GM18867 (cell line): ENCODE measurements at regions not wholly inside any gene's neighbourhood (a gene's known extent, or its start where the extent isn't known, plus 50 kb on each side); places are given as distances from the start of the nearest gene placed in this dataset.
"Not testable (repeated sequence)": the region's sequence is repeated elsewhere in the genome, so short reads cannot be mapped to it uniquely, and the experiment has no call there.

Experiments used
- ATAC-seq: cut with Tn5 transposase; IDR thresholded peaks from one replicate; pipeline ENCODE4 v1.9.1; 2021; ENCODE audit warnings: mild to moderate bottlenecking, moderate library complexity; ENCODE audit not compliant: unreplicated experiment

GRCh38 chr14:39628087-39628486 lies 195.9 kb upstream of the FBXO33 start:
- no peak for ATAC-seq

- ATAC-seq, result no peak
Measured at GRCh38 chr14:39626589-39627576, 194.7 kb upstream of the FBXO33 start.

GRCh38 chr14:39621678-39622077 lies 189.4 kb upstream of the FBXO33 start:
- ATAC-seq, result no peak

DNA sequence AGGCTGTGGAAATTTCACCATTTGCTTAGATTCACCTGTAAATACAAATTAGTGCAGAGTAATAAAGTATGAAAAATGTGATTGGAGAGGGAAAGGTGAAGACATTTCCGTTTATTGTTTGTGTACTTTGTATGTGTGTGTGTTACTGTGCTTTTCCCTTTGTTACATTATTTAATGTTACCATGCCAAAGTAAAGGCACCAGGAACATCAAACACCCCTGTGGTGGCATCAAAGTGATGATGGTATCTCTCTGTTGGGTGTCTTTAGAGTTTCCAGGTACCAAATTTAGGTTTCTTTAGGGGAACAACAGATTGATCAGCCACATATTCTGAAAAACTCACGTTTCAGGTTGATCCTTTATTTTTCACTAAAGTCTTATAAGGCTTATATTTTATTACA lies 189.0 kb upstream of the FBXO33 start:
- no peak for ATAC-seq

- no peak for ATAC-seq
Measured at GRCh38 chr14:39617537-39617936, 185.3 kb upstream of the FBXO33 start.

DNA sequence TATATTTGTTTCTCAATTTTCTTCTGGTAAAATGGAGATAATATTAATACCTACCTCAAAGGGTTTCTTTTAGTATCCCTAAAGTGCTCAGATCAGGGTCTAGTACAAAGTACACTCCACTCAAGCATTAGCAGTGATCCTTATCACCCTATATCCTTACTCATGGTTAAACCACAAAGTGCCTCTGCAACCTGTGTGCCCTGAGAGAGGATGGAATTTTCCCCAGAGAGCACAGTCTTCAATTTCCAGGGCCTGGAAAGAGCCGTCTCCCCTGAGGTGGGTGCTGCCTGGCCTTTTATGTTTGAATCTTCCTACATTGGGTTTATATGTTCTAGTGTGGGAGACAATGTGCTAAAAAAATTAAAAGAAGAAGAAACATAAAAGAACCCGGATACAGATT lies 183.1 kb upstream of the FBXO33 start:
- no peak for ATAC-seq

- ATAC-seq, result no peak
Measured at GRCh38 chr14:39614297-39614923, 182.2 kb upstream of the FBXO33 start.

GRCh38 chr14:39609119-39609518 lies 176.9 kb upstream of the FBXO33 start:
- no peak for ATAC-seq

DNA sequence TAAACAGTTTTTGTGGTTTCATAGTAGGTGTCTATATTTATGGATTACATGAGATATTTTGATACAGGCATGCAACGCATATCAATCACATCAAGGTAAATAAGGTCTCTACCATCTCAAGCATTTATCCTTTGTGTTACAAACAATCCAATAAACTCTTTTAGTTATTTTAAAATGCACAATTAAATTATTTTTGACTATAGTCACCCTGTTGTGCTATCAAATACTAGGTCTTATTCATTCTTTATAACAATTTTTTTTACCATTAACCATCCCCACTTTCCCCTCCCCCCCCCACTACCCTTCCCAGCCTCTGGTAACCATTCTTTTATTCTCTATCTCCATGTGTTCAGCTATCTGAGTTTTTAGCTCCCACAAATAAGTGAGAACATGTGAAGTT lies 175.7 kb upstream of the FBXO33 start:
- ATAC-seq, result no peak

DNA sequence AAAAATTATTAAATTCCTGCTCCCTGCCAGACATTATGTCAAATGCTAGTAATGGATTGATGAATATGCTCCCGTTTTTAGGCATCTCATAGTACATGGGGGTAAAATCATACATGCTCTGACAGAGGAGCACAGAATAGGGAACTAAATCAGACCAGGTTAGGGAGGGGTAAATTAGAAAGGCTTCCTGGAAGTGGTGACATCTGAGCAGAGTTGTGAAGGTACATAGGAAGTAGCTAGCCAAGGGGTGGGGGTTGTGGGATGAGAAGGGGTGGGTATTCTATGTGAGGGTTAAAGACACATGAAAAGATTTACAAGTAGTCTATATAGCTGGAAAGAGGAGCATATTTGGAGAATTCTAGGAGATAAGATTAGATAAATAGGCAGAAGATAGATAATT lies 171.7 kb upstream of the FBXO33 start:
- ATAC-seq, result no peak

DNA sequence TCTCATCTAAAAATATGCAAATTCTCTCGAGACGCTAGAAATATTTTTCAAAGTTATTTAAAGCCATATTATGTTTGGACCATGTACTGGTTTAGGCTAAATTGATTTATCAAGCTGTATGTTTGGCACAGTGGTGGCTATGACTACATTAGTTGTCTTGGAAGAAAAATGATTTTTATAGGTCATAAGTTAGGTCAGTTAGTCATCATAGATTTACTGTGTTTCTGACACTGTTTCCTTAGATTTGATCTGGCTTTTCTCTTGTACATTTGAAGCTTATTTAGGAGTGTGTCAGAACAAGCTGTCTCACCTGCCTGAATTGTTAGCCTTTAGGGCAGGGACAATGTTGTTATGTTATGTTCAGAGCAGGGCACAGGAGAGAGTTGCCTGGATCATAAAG lies 161.1 kb upstream of the FBXO33 start:
- ATAC-seq, result no peak

DNA sequence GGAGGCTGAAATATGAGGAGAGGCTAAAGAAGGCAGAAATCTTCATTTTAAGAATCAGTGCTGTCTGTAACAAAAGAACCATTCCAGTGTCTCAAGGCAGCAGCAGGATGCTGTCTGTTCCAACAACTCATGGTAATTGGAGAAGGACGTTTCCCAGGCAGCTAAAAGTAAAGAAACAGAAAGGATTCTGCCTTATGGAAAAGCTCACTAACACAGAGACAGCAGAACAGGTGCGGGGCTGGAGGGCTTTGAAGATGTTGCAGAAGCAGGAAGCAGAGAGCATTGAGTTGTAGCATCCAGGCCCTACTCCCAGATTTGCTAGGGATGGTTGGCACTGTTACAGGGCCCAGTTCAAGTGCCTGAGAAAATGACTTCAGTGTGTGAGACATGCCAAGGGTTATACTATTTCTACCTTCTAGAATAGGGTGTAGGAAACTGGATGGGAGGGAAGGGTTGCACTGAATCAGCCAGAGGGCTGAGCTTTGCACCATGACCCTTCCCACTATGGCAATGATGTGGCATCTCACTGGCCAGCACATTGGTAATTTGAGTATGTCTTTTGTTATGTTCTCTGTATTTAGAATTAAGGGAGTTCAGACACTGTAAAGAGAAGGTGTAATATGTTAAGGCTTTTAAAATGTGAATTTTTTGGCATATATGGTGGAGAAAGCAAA lies 160.0 kb upstream of the FBXO33 start:
- ATAC-seq, result no peak

DNA sequence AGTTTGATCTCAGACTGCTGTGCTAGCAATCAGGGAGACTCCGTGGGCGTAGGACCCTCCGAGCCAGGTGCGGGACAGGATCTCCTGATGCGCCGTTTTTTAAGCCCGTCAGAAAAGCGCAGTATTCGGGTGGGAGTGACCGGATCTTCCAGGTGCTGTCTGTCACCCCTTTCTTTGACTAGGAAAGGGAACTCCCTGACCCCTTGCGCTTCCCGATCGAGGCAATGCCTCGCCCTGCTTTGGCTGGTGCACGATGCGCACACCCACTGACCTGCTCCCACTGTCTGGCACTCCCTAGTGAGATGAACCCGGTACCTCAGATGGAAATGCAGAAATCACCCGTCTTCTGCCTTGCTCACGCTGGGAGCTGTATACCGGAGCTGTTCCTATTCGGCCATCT lies 157.6 kb upstream of the FBXO33 start:
- not testable (repeated sequence) for ATAC-seq

DNA sequence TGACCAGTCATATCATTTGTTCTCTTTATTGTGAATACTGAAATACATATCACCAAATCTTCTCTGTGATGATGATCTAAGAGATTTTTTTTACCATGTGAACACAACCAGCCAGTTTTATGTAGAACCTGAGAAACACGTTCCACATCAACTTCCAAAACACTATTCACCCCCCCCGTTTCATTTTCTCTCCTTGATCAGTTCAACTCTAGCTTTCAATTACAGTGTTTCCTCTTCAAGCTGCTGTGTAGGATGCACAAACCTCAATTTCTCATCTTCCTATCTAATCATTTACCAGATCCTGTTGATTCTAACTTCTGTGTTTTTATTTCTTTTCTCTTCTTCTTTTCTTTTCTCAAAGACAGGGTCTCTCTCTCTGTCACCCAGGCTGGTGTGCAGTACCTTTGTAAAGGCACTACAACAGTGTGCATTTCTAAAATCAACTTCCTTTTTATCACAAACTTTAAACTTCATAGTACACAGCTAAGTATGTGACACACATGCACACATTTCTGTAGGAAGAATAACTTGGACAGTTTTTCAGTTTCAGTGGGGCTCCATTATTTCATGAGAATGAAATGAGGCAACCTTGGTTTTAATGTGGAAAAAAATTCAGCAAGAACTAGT lies 149.9 kb upstream of the FBXO33 start:
- no peak for ATAC-seq

- no peak for ATAC-seq
Measured at GRCh38 chr14:39581474-39581873, 149.2 kb upstream of the FBXO33 start.

GRCh38 chr14:39580696-39581095 lies 148.5 kb upstream of the FBXO33 start:
- ATAC-seq, result no peak

GRCh38 chr14:39576736-39577135 lies 144.5 kb upstream of the FBXO33 start:
- ATAC-seq, result no peak

- ATAC-seq, result no peak
Measured at GRCh38 chr14:39576258-39576657, 144.0 kb upstream of the FBXO33 start.

DNA sequence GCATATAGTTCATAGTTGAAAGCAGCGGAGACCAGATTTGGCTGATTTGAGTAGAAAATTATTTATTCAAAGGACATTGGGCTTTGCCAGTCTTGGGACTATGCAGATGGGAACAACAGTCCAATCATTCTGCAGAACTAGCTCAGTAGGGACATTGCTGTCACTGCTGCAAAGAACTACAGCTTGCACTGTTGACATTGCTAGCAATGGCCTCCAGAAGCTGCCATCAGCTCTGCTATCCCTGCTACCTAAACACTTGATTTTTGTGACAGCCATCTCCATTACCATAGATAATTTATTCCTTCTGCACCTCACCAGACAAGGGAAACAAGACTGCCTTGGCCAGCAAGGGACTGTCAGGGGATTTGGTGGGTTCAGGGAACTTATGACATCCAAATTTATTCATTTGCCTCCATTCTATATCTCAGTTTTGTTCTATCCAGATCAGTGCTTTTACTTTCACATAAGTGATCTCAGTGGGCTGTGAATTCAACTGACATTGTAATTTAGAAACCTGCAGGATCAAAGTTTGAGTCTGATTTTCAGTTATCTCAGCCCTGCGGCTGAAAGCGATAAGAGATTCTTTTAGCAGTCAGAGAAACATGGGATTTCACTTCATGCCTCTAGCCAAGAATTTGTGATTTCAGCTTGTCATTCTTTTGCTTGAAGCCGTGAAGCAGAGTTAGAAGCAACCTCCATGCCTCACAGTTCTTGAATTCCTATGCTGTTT lies 136.7 kb upstream of the FBXO33 start:
- peak; percentile 86 for ATAC-seq

DNA sequence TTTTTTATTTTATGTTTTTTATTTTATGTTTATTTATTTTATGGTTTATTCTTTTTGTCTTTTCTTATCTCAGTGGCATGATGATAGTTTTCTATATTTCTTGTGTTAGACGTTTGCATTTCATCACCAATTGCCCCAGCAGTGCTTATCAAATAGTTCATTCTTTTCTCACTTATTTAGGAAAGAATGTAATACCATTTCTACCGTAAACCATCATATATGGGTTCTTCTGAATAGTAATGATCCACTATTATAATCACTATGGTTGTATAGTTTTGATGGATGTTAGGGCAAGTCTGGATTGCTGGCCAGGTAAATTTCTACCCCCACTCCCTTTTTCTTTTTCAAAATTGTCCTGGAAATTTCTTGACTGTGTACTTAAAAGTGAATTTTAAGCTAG lies 134.6 kb upstream of the FBXO33 start:
- ATAC-seq, result no peak

- ATAC-seq, result no peak
Measured at GRCh38 chr14:39563361-39563760, 131.1 kb upstream of the FBXO33 start.
